Stimulated activated CD8-positive, alpha-beta memory T cell treated with anti-CD3 and anti-CD28 coated beads, Interleukin-7, amount 100 ng/mL, for 24 hours (primary cell): ENCODE measurements at regions not wholly inside any gene's neighbourhood (a gene's known extent, or its start where the extent isn't known, plus 50 kb on each side); places are given as distances from the start of the nearest gene placed in this dataset.

Experiments used
- DNase-seq: peaks from one replicate; pipeline ENCODE4 v3.0.0-alpha.2; 2020; ENCODE audit warnings: low read depth

DNA sequence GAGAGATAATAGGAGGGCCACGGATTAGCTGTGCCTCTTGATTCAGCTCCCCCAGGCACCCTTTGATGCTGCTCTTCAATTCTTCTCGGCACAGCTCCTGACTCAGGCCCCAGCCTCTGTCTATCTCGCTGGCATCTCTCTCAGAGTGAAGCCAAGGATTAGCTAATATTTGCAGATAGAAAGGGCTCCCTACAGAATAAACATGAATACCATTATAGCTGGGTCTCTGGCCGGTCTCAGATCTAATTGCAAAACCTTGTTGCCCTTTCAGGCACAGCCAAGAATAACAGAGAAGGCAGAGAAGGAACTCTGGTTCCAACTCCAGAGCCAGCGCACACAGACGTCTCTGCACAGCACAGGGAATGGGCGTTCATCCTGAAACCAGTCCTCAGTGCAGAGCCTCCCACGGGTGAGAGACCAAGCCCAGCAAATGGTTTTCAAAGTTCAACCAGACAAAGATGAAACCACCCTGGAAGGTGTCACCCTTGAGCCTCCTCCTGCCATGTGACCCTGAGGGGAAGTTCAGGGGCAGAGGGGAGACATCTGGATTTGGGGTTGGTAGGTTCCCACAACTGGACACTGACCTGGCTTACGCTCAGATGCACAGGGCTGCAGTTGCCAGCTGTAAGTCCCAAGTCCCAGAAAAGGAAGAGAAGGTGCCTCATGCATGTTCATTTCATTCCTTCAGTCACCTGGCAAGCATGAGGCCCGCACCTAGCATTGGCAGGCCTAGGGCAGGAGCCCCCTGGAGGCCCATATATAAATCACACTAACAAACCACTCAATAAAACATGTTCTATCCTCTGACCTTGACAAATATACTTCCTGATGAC lies 394.0 kb downstream of the NPHP4 start:
- no peak for DNase-seq

DNA sequence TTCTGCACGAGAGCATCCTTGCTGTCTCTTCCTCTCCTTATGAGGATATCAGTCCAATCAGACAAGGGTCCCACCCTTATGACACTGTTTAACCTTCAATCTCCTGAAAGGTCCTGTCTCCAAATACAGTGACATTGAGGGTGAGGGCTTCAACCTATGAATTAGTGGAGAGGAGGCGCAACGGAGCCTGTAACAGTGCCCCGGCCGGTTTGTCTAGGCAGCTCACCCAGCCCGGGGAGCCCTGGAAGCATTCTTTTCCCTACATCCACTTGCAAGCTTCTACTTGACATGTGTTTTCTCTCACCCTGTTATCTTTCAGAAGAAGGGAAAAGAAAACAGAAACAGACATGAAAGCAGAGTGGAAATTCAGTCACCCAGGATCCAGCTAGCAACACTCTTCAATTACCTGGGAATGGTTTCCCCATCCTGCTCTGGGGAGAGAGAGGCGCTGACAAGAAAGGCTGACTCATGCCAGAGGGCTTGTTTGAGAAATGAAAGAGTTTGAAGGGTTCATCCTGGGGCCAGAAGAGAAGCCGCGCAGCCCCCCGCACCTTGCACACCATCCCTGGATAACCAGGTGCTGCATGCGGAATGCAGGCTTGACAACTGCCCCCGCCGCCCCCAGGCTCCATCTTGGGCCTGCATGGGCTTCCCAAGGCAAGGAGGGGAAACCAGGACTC lies 394.9 kb downstream of the NPHP4 start:
- DNase-seq, result no peak

DNA sequence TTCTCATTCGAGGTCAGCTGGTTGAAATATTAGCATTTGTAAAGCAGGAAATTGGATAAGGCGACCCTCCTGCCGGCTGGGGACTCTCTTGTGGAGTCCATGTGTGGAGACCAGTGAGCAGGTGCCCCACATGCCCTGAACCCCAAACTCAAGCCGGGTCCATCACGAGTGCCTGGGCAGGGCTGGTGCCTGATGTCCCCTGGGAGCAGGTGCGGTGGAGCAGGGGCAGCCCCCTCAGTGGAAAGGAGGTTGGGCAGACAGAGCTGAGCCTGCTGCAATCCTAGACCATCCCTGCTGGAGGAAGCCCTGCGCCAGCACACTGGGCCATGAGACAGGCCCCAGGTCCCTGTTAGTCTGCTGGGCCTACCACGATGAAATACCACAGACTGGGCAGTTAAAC lies 395.6 kb downstream of the NPHP4 start:
- DNase-seq, result no peak

DNA sequence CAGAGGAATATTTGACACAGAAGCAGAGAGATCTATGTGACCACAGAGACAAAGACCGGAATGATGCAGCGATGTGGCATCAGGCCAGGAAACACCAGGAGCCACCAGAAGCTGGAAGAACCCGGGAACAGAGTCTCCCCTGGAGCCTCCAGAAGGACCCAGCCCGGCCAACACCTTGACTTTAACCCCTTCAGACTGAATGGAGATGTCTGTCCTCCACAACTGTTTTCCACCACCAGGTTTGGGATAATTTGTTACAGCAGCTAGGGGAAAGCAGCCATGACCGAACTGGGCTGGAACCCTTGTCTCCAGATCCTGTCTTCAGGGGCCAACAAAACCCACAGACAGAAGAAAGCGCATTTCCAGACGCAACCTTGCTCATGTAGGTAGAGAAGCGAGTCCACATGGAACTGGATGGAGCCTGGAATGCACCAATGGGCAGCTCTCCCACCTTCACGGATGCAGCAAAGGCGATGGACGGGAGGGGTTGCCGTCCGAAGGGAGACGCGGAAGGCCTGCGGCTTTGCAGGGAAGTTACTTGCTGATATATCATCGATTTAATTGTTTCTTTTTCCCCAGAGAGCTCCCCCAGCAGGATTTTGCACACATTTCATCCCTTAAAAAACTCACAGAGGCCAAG lies 396.6 kb downstream of the NPHP4 start:
- DNase-seq, result no peak

DNA sequence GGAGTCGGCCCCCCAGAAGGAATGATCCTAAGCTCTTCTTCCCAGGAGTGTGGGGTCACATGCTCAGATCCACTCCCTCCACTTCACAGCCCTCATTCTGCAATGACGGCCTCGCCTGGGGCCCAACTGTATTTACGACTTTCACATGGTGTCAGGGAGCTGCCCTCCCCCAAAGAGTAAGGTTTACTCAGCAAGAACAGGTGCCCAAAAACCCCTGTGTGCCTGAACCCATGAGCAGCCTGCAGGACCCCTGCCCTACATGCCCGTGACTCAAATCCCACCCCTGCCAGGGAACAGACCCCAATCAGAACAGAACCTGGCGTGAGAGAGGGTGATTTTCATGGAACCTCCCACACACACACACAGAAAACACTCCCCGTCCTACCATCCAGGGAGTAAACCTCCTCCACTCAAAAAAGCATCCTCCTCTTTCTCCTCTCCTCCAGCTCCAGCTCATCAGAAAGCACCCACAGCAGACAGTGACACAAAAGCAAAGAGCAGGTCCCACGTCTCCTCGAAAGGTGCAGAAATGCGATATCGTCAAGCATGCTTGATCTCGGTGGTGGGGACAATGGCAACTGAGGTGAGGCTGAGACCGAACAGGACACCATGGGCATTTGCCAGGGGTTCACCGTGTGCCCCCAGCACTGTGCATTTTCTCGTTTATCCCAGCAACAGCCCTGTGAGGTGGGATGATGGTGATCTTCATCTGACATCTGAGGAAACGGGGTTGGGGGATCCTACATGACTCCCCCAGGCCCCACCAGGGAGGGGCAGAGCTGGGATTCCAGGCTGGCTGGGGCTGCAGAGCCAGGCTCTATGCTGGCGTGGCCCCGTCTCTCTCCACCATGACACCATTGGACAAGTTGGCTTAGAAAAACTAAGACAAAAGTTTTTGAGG lies 397.9 kb downstream of the NPHP4 start:
- no peak for DNase-seq

DNA sequence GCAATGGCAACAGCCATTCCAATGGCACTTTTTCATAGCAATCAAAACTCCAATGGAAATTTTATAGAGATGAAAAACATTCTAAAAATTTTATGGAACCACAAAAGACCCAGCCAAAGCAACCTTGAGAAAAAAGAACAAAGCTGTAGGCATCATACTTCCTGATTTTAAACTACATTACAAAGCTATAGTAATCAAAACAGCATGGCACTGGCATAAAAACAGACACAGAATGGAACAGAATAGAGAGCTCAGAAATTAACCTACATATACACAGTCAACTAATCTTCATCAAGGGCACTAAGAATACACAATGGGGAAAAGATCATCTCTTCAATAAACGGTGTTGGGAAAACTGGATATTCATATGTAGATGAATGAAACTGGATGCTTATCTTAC lies 401.5 kb downstream of the NPHP4 start:
- no peak for DNase-seq

DNA sequence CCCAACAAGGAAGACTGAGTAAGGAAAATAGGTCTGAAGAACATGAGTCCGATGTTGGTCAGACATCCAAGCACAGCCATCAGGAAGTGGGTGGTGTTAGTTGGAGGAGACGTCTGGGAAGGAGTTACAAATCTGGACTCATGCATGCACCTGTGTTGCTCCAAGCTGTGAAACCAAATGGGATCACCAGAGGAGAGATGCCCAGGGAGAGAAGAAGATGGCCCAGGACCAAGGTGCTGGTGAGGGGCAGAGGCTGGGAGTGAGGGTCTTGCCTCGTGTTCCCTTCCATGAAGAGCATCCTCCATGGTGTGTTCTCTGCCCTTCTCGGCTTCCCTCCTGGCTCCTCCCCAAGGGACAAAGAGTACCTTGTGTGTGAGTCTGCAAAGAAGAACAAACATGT lies 405.6 kb downstream of the NPHP4 start:
- no peak for DNase-seq

DNA sequence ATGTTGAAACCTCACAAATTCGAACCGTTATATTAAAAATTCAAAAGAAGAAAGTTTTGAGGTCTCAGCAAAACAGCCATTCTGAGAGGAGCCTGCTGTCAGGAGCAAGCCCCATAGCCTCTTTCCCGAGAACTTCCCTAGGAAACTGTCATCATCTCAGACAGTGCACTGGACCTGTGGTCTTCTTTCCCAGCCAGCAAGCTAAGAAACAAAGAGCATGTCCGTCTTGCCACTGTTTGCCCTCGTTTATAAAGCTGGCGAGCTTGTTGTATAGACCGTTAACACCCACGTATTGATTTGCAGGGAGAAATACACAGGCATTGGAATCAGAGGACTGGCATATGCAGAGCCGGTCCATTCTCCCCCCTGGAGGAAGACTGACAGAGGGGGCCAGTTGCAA lies 407.0 kb downstream of the NPHP4 start:
- no peak for DNase-seq

DNA sequence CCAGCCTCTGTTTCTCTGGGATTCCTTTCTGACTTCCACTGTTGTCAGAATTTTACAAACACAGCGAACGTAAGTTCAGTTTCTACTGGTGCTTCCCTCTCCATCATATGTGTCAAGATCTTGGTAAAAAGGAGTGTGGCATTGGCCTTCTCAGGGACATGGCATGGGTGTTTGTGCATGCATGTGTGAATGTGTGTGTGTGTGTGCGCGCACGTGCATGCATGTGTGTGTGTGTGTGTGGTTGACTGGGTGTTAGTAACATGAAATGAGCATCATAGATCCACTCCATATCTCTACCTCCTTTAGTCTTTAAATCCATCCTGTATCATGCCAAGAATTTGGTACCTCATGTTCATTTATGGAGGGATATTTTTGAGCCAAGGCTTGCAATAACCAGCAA lies 411.3 kb downstream of the NPHP4 start:
- no peak for DNase-seq

DNA sequence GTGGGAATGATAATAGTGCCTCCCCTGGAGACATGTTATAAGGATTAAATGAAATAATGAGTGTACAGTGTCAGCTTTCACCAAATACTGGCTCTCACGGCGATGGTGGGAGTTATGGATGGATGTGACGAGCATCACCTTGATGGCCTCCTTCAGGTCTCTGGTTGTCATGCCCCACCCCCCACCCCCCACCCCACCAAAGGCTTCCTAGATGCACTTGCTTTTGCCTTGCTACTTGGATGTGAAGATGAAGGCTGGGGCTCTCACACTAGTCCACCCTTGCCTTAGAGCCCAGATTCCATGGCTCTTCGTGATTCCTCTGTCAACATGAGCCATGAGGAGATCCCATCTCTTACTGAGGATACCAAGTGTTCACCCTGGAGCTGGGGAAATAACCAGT lies 412.3 kb downstream of the NPHP4 start:
- no peak for DNase-seq

DNA sequence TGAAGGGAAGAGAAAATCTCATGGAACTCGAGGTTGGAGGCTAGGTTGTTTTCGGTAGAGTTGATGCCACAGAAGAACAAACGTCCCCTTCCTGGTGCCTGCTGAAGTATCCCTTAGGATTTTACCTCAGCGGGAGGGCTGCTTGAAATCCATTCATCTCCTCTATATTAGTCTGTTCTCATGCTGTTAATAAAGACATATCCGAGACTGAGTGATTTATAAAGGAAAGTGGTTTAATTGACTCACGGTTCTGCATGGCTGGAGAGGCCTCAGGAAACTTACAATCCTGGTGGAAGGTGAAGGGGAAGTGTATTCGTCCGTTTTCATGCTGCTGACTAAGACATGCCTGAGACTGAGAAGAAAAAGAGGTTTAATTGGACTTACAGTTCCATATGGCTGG lies 413.5 kb downstream of the NPHP4 start:
- no peak for DNase-seq

DNA sequence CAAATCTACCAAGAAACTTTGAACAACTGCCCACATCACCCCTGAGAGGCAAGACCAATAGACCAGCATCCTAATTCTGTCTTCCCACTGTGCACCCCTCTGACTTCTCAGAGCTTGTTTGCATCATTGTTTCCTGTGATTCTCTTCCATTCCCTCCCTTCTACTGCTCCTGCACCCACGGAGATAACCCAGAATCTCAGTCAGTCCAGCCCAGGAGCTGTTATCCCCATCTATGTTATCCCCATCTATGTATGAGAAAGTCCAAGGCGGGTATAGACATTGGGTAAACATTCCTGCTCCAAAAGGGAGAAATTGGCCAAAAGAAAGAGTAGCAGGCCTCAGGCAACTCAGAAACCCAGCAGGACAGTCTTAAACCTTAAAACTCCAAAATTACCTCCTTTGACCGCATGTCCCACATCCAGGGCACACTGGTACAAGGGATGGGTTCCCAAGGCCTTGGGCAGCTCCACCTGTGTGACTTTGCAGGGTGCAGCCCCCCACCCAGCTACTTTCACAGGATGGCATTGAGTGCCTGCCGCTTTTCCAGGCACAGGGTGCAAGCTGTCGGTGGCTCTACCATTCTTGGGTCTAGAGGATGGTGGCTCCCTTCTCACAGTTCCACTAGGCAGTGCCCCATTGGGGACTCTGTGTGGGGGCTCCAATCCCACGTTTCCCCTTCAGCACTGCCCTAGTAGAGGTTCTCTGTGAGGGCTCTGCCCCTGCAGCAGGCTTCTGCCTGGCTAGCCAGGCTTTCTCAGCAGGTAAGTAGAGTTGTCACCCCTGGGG lies 414.8 kb downstream of the NPHP4 start:
- no peak for DNase-seq

DNA sequence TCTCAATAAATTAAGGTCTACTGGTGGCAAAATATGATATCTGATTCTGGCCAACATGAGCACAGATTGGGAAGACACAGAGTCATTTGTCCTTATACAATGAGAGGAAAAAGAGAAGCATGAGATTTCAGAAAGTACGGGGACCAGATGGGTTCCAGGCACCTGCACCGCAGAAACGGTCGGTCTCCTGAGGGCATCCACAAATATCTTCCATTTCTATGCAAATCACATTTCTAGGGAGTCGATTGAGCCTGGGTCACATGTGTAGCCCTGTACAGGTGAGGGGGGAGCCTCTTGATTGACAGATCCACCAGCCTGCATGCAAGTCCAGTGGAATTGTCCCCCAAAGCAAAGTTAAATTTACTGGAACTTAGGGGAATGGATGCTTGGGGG lies 415.6 kb downstream of the NPHP4 start:
- no peak for DNase-seq

DNA sequence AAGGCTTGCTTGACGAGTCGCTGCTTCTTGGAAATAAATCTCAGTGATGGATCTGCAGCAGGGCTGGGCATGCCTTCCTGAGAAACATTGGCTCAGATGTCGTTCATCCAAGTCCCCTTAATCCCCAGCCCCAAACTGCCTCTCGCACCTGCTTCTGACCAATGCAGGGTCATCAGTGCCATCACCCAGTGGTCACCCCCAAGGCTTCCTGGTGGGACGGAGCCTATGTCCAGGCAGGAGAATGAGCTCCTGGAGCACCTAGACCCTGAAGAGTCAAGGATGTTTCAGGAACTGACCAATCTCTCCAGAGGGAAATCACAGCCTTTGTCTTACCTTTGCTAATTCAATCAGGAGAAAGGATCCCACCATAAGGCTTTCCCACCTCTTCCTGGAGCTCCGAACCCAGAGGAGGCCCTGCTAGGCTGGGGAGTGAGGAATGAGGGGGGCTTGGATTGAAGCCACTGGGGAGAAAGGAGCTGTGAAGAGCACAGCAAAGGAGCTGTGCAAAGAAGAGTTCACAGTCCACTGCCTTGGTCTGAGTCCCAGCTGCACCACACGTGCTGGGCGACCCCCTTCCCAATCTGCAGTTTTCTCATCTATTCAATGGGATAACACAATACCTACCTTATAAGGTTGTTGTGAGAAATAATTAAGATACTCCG lies 416.1 kb downstream of the NPHP4 start:
- DNase-seq, result no peak

DNA sequence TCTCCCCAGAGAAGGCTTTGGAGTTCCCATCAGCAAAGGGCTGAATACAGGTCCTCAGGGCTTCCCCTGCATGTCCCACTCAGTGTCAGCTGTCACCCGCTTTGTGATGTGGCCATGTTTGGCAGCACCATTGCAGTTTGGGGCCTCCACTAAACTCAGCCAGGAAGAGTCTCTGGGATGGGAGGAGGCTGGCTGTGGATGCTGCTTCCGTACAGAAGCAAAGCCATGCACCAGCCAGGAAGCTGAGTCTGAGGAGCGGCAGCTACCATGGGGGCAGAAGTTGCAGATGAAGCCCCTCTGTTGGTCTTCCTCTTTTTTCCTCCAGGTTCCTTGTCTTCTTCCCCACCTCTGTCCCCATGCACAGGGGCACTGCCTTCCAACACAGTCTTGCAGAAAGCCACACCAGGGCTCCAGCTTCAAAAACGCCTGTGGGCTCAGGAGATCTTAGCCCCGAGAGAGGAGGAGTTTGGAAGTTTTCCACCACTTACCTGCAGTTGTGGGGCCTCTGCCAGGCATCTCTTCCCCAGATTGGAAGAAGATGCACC lies 416.8 kb downstream of the NPHP4 start:
- no peak for DNase-seq

DNA sequence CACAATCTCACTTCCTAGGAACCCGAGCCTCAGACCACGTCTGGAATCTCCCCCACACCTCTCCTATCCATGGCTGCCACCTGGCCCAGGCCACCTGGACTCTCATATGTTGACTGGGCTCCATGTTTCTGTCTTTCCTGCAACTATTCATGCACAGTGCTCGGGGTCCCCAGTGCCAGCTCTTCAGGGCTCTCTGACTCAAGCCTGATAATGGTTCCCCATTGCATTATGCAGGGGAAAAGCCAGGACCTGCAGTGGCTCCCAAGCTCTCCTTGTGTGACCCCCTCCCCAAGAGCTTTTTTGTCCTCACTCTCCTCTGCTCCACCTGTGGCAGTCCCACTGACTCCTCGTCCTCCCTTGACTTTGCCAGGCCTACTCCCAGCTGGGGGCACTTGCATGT lies 417.6 kb downstream of the NPHP4 start:
- DNase-seq, result no peak

DNA sequence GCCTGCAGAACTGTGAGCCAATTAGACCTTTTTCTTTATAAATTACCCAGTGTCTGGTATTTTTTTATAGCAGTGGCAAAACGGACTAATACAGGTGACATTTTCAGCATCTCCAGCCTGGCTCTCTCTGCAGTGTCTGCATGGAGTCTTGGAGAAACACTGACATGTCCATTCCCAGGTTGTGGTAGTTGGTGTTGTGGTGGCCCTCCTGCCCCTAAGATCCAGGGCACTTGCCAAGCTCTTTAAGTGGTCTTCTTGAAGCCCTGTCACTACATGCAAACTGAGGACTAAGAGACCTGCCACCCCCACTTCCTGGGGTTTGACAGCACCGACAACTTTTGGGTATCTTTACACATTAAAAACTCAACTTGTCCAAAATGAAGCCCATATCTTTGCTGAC lies 419.4 kb downstream of the NPHP4 start:
- DNase-seq, result no peak

DNA sequence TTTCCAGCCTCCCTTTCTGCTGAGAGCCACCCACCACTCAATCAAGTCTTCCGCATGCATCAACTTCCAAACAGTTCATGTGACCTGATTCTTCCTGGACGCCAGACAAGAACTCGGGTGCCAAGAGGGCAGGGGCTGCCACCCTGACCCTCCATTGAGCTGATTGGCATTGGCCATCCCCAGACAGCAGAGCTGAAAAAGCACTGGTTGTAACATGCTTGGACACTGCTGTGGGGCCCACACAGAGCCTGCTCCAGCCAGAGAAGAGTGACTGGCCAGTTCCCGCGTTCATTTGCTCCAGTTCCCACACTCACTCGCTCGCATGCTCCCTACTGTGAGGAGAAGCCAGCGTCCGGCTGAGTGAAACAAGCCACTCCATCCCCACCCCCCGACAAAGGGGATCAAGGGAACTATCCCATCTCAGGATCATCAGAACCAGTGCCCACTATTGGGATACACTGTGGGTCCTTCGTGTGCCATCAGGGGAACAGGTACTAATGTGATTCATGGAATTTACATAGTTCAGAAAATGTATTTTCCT lies 420.3 kb downstream of the NPHP4 start:
- DNase-seq, result no peak

DNA sequence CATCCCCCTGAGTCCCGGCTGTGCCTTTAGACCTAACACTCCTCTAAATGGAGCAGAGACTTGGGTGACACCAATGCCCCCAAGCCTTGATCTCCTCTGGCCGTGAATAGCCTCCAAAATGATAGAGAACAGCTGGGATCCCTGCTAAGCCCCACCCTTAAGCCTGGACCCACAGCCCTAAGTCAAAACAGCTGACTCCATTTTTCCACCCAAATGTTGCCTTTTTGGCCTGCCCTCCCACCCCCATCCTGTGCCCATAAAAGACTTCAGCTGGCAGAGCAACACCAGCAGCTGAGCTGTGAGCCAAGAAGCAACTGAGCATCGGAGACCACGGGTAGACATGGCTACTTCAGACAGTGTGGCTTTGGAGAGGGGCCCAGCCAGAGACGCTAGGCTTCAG lies 420.8 kb downstream of the NPHP4 start:
- DNase-seq, result no peak

DNA sequence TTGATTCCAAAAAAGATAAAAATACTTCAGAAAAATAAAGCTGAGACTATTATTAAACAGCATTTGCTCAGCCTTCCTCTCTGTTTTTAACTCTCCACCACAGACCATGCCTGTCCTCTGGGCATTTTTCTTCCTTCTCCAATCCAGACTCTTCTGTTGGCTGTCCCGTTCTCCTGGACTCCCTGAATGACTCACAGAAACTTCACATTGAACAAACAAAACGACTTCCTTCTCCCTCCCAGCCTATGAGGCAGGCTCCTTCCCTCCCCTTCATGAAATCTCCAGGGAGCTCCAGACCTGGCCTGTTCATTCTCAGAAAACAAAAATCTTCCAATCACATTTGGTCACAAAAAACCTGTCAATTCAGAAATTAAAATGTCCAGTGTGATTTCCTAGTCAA lies 421.3 kb downstream of the NPHP4 start:
- no peak for DNase-seq
